Uterus (tissue), 2 donors: ENCODE measurements at regions not wholly inside any gene's neighbourhood (a gene's known extent, or its start where the extent isn't known, plus 50 kb on each side); places are given as distances from the start of the nearest gene placed in this dataset.

Experiments used
- POLR2A ChIP-seq, 2 donors: fragments of 450-650 bp; IDR thresholded peaks; one replicate each; pipeline ENCODE4 v1.6.1; 2016; ENCODE audit warnings: antibody characterized with exemption in 2 of 2, mild to moderate bottlenecking in 1 of 2, moderate library complexity in 1 of 2
- TF ChIP-seq, protein P1 (sequence below), 4 experiments: fragments of 200-600 bp in 2 of 4; fragments of 450-650 bp in 2 of 4; sonication (generic) in 2 of 4; IDR thresholded peaks; one replicate each; pipeline ENCODE4 v1.5.1; 2016 to 2019; ENCODE audit warnings: antibody characterized with exemption in 4 of 4, mild to moderate bottlenecking in 2 of 4, moderate library complexity in 1 of 4

GRCh38 chr5:88140856-88141752 is 127.5 kb downstream of the TMEM161B start:
- TF ChIP-seq, protein P1, sequence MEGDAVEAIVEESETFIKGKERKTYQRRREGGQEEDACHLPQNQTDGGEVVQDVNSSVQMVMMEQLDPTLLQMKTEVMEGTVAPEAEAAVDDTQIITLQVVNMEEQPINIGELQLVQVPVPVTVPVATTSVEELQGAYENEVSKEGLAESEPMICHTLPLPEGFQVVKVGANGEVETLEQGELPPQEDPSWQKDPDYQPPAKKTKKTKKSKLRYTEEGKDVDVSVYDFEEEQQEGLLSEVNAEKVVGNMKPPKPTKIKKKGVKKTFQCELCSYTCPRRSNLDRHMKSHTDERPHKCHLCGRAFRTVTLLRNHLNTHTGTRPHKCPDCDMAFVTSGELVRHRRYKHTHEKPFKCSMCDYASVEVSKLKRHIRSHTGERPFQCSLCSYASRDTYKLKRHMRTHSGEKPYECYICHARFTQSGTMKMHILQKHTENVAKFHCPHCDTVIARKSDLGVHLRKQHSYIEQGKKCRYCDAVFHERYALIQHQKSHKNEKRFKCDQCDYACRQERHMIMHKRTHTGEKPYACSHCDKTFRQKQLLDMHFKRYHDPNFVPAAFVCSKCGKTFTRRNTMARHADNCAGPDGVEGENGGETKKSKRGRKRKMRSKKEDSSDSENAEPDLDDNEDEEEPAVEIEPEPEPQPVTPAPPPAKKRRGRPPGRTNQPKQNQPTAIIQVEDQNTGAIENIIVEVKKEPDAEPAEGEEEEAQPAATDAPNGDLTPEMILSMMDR (IDR thresholded peaks at IDR 0.05) = peak; percentile 67 to 87 (median 76)
- TF ChIP-seq POLR2A (IDR thresholded peaks at IDR 0.05) = peak; percentile 53
